Ovary (tissue), 7 donors: ENCODE measurements at regions not wholly inside any gene's neighbourhood (a gene's known extent, or its start where the extent isn't known, plus 50 kb on each side); places are given as distances from the start of the nearest gene placed in this dataset.

Source experiments
- DNase-seq, 5 donors: peaks; one replicate each; pipeline ENCODE4 v3.0.0-alpha.2; 2019 to 2020
- H3K27ac ChIP-seq, 2 donors: fragments of 200-600 bp; one replicate each; pipeline versions ENCODE4 v1.5.1 to v1.8.0; 2019 to 2022
- H3K27me3 ChIP-seq: fragments of 200-600 bp; one replicate; pipeline ENCODE4 v1.8.0; 2022
- H3K36me3 ChIP-seq: fragments of 200-600 bp; sonication (generic); one replicate; pipeline ENCODE4 v1.5.1; 2019
- H3K4me1 ChIP-seq: one replicate; pipeline ENCODE4 v1.8.1; 2013; ENCODE audit warnings: mild to moderate bottlenecking, moderate library complexity; ENCODE audit not compliant: insufficient read depth
- H3K4me3 ChIP-seq: fragments of 200-600 bp; sonication (generic); one replicate; pipeline ENCODE4 v1.5.1; 2017
- H3K9me3 ChIP-seq, 2 donors: fragments of 200-600 bp in 1 of 2; sonication (generic) in 1 of 2; one replicate each; pipeline versions ENCODE4 v1.5.1 to v1.8.1; 2013 to 2019; ENCODE audit warnings: mild to moderate bottlenecking in 1 of 2, moderate library complexity in 1 of 2
- CTCF ChIP-seq, 3 donors: fragments of 450-650 bp in 2 of 3; fragments of 200-600 bp in 1 of 3; IDR thresholded peaks; one replicate each; pipeline versions ENCODE4 v1.5.1 to v1.8.0; 2016 to 2022; ENCODE audit warnings: antibody characterized with exemption in 3 of 3, mild to moderate bottlenecking in 1 of 3
- EP300 ChIP-seq: sonication (generic); formaldehyde crosslinking; IDR thresholded peaks from one replicate; pipeline ENCODE4 v1.6.1; 2017; ENCODE audit warnings: antibody characterized with exemption
- POLR2A ChIP-seq: fragments of 450-650 bp; IDR thresholded peaks from one replicate; pipeline ENCODE4 v1.6.1; 2017; ENCODE audit warnings: antibody characterized with exemption, mild to moderate bottlenecking, moderate library complexity
- WGBS, 3 donors: extraction: QIAGEN DNeasy Blood & Tissue Kit in 1 of 3; methylation state at CpG; one replicate each; pipeline versions ENCODE4 v1.1.5 to v1.1.7; 2013 to 2017; 5-methylcytosine and 5-hydroxymethylcytosine counted together
- intact Hi-C, 4 donors: fragments of 100-400 bp; cut with DNase I; formaldehyde crosslinking; loops; one replicate each; pipeline versions ENCODE4 v1.11.0 to v1.15.1; 2022 to 2023
- donor health status: DM: no; HTN: no; CAD: no; lungs with moderate emphysema.
- donor health status: DM: no; HTN: no; CAD: no.
- donor health status: Bipolar disorder and iron deficiency.
- donor health status: DM: no; HTN: no; CAD: no.
- donor health status: DM: yes; HTN: yes; CAD: no.

DNA sequence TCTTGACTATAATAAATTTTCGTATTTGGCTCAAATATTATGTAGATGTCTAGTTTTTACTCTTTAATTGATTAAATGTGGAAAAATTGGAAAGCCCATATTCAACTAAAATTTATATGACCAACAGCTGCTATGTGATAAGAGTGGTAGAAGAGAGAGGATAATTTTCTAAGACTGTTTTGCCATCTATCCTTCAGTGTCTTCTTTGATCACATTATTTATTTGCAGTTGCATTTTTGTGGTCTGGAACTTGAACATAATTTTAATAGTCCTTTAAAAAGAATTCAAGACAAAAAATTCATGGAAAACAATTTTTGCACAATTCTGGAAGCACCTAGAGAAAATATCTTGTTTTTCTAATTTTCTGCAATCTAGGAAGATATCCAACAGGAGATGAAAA is 213.3 kb upstream of the THBS1 start:
- TF ChIP-seq EP300 (no peak), POLR2A (no peak), CTCF (IDR thresholded peaks at IDR 0.05) (no peak)
- Histone ChIP-seq H3K27ac (no peak overlapping the region), H3K9me3 (no peaks in the 10 kb centered on the region), H3K4me3 (no peak overlapping the region), H3K36me3 (no peaks in the 10 kb centered on the region), H3K4me1 (no peaks in the 10 kb centered on the region), H3K27me3 (no peaks in the 10 kb centered on the region)
- WGBS, 3 donors: 46 to 72% (median 50%) methylated on average over 1 of the region's 1 CpG
- intact Hi-C loops: no loop called here
- no peak for DNase-seq

DNA sequence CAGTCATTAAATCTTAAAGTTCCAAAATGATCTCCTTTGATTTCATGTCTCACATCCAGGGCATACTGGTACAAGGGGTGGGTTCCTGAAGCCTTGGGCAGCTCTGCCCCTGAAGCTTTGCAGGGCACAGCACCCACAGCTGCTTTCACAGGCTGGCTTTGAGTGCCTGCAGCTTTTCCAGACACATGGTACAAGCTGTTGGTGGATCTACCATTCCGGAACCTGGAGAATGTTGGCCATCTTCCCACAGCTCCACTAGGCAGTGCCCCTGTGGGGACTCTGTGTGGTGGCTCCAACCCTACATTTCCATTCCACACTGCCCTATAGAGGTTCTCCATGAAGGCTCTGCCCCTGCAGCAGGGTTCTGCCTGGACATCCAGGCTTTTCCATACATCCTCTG is 211.1 kb upstream of the THBS1 start:
- no peaks in the 10 kb centered on the region for H3K4me1 ChIP-seq
- no peaks in the 10 kb centered on the region for H3K27me3 ChIP-seq
- H3K36me3 ChIP-seq: no peaks in the 10 kb centered on the region
- no peak overlapping the region for H3K4me3 ChIP-seq
- DNase-seq: no peak
- H3K9me3 ChIP-seq: no peaks in the 10 kb centered on the region
- intact Hi-C loops: no loop called here
- no peak overlapping the region for H3K27ac ChIP-seq
- 86 to 94% (median 92%) methylated on average over 1 of the region's 1 CpG for WGBS, 3 donors
- no peak for TF ChIP-seq CTCF (IDR thresholded peaks at IDR 0.05)
- no peak for TF ChIP-seq POLR2A
- TF ChIP-seq EP300: no peak

DNA sequence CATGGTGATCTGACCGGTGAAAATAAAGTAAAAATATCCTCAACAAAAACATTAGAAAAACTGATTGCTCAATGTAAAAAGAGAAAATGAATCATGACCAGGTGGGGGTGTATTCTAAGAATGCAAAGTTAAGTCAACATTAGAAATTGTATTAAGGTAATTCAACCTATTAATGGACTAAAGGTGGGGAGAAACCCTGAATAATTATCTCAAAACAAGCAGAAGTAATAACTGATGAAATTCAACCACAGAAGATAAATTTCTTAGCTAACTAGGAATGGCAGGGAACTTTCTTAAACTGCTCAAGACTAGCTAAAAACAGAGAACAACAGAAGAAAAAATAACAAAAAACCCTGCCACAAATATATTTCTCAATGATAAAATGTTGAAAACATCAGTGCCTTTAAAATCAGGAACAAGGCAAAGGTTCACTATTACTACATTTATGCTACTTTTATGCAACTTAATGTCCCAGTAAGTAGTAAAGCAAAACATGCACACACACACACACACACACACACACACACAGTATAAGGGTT is 204.4 kb upstream of the THBS1 start:
- no peak overlapping the region for H3K27ac ChIP-seq
- WGBS, 3 donors: 17 to 37% (median 22%) methylated on average over 1 of the region's 1 CpG
- no peaks in the 10 kb centered on the region for H3K27me3 ChIP-seq
- H3K36me3 ChIP-seq: no peaks in the 10 kb centered on the region
- no peak overlapping the region for H3K4me3 ChIP-seq
- H3K4me1 ChIP-seq: no peaks in the 10 kb centered on the region
- intact Hi-C loops: no loop called here
- TF ChIP-seq EP300: no peak
- TF ChIP-seq POLR2A: no peak
- no peak for TF ChIP-seq CTCF (IDR thresholded peaks at IDR 0.05)
- no peaks in the 10 kb centered on the region for H3K9me3 ChIP-seq
- no peak for DNase-seq

DNA sequence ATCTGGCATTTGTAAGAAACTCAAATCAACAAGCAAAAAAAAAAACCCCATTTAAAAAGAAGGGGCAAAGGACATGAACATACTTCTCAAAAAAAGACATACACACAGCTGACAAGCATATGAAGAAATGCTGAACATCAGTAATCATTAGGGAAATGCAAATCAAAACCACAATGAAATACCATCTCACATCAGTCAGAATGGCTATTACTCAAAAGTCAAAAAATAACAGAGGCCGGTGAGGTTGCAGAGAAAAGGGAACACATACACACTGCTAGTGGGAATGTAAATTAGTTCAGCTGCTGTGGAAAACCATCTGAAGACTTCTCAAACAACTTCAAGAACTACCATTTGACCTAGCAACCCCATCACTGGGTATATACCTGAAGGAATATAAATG is 199.4 kb upstream of the THBS1 start:
- no peaks in the 10 kb centered on the region for H3K36me3 ChIP-seq
- no peak for DNase-seq
- peaks cover 2% of the 10 kb centered on the region for H3K4me1 ChIP-seq
- intact Hi-C loops: no loop called here
- WGBS, 3 donors: 73 to 93% (median 80%) methylated on average over 1 of the region's 1 CpG
- no peaks in the 10 kb centered on the region for H3K27me3 ChIP-seq
- H3K27ac ChIP-seq: no peak overlapping the region
- H3K9me3 ChIP-seq: no peaks in the 10 kb centered on the region
- TF ChIP-seq POLR2A (no peak), EP300 (no peak), CTCF (IDR thresholded peaks at IDR 0.05) (no peak)
- H3K4me3 ChIP-seq: no peak overlapping the region

GRCh38 chr15:39388118-39388517 is 192.8 kb upstream of the THBS1 start:
- Histone ChIP-seq H3K27ac (no peak overlapping the region), H3K36me3 (no peaks in the 10 kb centered on the region), H3K9me3 (no peaks in the 10 kb centered on the region), H3K4me3 (no peak overlapping the region), H3K4me1 (peaks cover 2% of the 10 kb centered on the region), H3K27me3 (no peaks in the 10 kb centered on the region)
- no peak for TF ChIP-seq CTCF (IDR thresholded peaks at IDR 0.05)
- no peak for TF ChIP-seq POLR2A
- TF ChIP-seq EP300: no peak
- intact Hi-C loops: no loop called here
- 87 to 97% (median 88%) methylated on average over 2 of the region's 2 CpGs for WGBS, 3 donors
- no peak for DNase-seq
